ENCODE measurements at regions not wholly inside any gene's neighbourhood (a gene's known extent, or its start where the extent isn't known, plus 50 kb on each side); places are given as distances from the start of the nearest gene placed in this dataset.

GRCh38 chr20:52448513-52449232 lies 257.1 kb upstream of the ZFP64 start:
- TF ChIP-seq CTCF (IDR thresholded peaks at IDR 0.05; ENCODE audit: low read depth, low read length), result no peak
- in situ Hi-C loops (cut with HindIII; ENCODE audit: low sequenced_read_pairs), result no loop called here
- no peak for DNase-seq (ENCODE audit: low read depth, low spot score)
- H3K4me3 ChIP-seq (ENCODE audit: low read depth, low read length), result no peak overlapping the region

- in situ Hi-C loops (cut with HindIII; ENCODE audit: low sequenced_read_pairs), result no loop called here
- no peak overlapping the region for H3K4me3 ChIP-seq (ENCODE audit: low read depth, low read length)
- no peak for DNase-seq (ENCODE audit: low read depth, low spot score)
- no peak for TF ChIP-seq CTCF (IDR thresholded peaks at IDR 0.05; ENCODE audit: low read depth, low read length)
These were observed 255.6 kb upstream of the ZFP64 start for GRCh38 chr20:52447225-52447551.

GRCh38 chr20:52446421-52447224 lies 255.0 kb upstream of the ZFP64 start:
- DNase-seq (ENCODE audit: low read depth, low spot score), result peak; percentile 18
- no peak overlapping the region for H3K4me3 ChIP-seq (ENCODE audit: low read depth, low read length)
- in situ Hi-C loops (cut with HindIII; ENCODE audit: low sequenced_read_pairs), result no loop called here
- no peak for TF ChIP-seq CTCF (IDR thresholded peaks at IDR 0.05; ENCODE audit: low read depth, low read length)

- no peak for TF ChIP-seq CTCF (IDR thresholded peaks at IDR 0.05; ENCODE audit: low read depth, low read length)
- no peak overlapping the region for H3K4me3 ChIP-seq (ENCODE audit: low read depth, low read length)
- in situ Hi-C loops (cut with HindIII; ENCODE audit: low sequenced_read_pairs), result no loop called here
- DNase-seq (ENCODE audit: low read depth, low spot score), result no peak
These were observed 252.9 kb upstream of the ZFP64 start for GRCh38 chr20:52444455-52444854.

GRCh38 chr20:52443874-52444273 lies 252.3 kb upstream of the ZFP64 start:
- in situ Hi-C loops (cut with HindIII; ENCODE audit: low sequenced_read_pairs), result no loop called here
- DNase-seq (ENCODE audit: low read depth, low spot score), result no peak
- H3K4me3 ChIP-seq (ENCODE audit: low read depth, low read length), result no peak overlapping the region
- TF ChIP-seq CTCF (IDR thresholded peaks at IDR 0.05; ENCODE audit: low read depth, low read length), result no peak

GRCh38 chr20:52441710-52442109 lies 250.1 kb upstream of the ZFP64 start:
- DNase-seq (ENCODE audit: low read depth, low spot score), result no peak
- no peak for TF ChIP-seq CTCF (IDR thresholded peaks at IDR 0.05; ENCODE audit: low read depth, low read length)
- no peak overlapping the region for H3K4me3 ChIP-seq (ENCODE audit: low read depth, low read length)
- in situ Hi-C loops (cut with HindIII; ENCODE audit: low sequenced_read_pairs), result no loop called here

All from astrocyte of the spinal cord (primary cell).